HUDEP-2 (cell line): ENCODE measurements at regions not wholly inside any gene's neighbourhood (a gene's known extent, or its start where the extent isn't known, plus 50 kb on each side); places are given as distances from the start of the nearest gene placed in this dataset.
A peak's percentile ranks its signal among the peaks of the same experiment; 100 is the strongest.
"Not testable (repeated sequence)": the region's sequence is repeated elsewhere in the genome, so short reads cannot be mapped to it uniquely, and the experiment has no call there.

Experiments used
- DNase-seq, 76 experiments: peaks; one replicate each; lab custom pipeline; 2025; ENCODE audit not compliant: unreplicated experiment in 76 of 76; lab: John Stamatoyannopoulos, UW

DNA sequence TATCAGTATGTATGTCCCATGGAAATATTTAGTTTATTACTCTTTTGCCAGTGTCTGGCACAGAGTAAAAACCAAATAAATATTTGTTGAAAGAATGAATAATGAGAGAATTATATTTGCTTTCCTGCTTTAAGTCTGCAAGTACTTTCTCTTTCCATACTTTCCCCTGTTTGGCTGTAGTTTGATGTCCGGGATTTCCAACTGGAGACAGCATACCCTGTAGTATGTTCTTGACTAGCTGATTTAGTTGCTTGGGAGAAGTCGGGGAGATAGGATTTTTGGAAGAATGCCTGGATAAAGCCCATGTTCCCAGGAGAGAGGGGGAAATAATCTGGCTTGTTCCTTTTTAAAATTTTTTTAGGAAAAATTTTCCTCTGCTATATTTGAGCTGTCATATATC is 516.1 kb downstream of the CCSER2 start:
- no peak for DNase-seq

DNA sequence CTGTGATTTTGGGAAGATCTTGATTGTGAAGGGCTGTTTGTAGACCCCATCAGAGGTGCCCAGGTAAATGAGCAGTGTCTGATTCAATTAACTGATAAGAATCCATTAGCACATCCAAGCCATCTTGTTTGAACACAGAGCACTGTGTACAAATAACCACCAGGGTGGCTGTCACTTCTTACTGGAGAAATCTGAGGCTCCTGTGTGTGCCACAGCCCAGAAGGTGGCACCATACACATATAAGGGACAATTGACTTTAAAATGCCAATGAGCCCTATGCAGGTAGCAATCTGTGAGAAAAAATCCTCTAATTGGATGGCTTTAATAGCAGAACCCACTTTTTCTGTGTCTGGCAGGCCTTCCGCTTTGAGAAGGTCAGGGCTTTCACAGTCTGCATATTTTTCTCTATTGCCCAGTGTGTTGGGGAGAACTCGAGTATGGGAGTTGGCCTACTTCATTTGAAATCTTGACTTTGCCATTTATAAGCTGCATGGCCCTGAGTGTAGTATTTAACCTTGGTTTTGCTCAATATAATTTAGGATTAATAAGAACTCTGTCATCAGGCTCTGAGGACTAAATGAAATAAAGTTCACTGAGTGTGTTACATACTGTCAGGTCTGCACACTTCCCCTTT is 517.4 kb downstream of the CCSER2 start:
- DNase-seq = peak in 15 of 76 experiments; percentile 1 to 41 (median 16)

GRCh38 chr10:84846658-84847316 is 518.4 kb downstream of the CCSER2 start:
- DNase-seq = no peak

GRCh38 chr10:84848967-84849366 is 520.6 kb downstream of the CCSER2 start:
- no peak for DNase-seq

GRCh38 chr10:84850826-84851225 is 522.4 kb downstream of the CCSER2 start:
- DNase-seq = no peak

GRCh38 chr10:84854439-84854838 is 526.0 kb downstream of the CCSER2 start:
- no peak for DNase-seq

DNA sequence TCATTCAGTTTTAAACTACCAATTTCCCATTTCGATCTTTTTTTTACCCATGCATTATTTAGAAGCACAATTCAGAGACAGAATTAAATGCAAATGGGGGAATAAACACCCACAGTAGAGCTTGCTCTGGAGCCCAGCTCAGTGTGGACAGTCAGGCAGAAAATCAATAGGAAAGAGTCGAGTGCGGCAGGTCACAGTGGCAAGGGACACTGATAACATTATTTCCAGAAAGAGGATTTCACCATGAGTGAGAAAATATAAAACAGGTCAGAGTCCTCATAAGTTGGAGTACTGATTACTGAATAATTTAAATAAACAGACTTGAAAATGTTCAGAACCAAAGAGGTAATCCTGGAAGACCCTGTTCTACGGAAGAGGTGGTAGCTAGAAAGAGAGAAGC is 532.5 kb downstream of the CCSER2 start:
- DNase-seq = no peak

- DNase-seq = no peak
These were observed 534.2 kb downstream of the CCSER2 start for GRCh38 chr10:84862551-84862950.

DNA sequence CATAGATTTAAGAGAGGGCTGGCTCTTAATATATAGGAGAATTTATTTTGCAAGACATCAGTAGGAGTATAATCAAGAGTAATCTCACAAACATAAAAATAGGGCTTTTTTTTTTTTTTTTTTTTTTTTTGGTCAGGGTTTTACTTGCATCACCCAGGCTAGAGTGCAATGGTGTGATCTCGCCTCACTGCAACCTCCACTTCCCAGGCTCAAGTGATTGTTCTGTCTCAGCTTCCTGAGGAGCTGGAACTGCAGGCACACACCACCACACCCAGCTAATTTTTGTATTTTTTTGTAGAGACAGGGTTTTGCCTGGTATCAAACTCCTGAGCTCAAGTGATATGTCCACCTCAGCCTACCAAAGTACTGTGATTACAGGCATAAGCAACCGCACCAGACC is 535.3 kb downstream of the CCSER2 start:
- no peak for DNase-seq

GRCh38 chr10:84876116-84876999 is 548.0 kb downstream of the CCSER2 start:
- no peak for DNase-seq

GRCh38 chr10:84879991-84880390 is 551.6 kb downstream of the CCSER2 start:
- no peak for DNase-seq

- DNase-seq = not testable (repeated sequence)
These were observed 553.3 kb downstream of the CCSER2 start for GRCh38 chr10:84881696-84882095.

GRCh38 chr10:84890706-84891105 is 562.3 kb downstream of the CCSER2 start:
- no peak for DNase-seq

GRCh38 chr10:84891631-84892030 is 563.2 kb downstream of the CCSER2 start:
- no peak for DNase-seq

- no peak for DNase-seq
These were observed 567.2 kb downstream of the CCSER2 start for GRCh38 chr10:84895541-84895940.

DNA sequence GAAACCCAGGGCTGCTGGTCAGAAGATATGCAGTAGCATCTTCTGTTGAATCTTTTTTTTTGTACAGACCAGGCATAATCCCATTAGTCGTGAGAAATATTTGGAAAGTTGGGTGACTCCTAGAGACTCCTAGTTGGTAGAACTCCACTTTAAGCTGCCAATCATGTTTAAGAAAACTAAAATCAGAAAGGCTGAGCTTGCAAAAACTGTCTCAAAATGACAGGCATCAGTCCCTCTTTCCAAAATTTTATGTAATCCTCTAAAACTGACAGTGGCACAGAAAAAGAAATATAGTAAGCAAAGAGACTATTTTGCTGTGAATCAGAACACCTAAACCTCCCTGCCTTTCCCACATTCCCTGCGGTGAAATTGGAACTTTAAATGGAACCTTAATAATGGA is 568.5 kb downstream of the CCSER2 start:
- DNase-seq = no peak

GRCh38 chr10:84899268-84899667 is 570.9 kb downstream of the CCSER2 start:
- no peak for DNase-seq

- no peak for DNase-seq
These were observed 571.8 kb downstream of the CCSER2 start for GRCh38 chr10:84900141-84900540.

GRCh38 chr10:84901885-84902284 is 573.5 kb downstream of the CCSER2 start:
- no peak for DNase-seq

- DNase-seq = no peak
These were observed 574.2 kb downstream of the CCSER2 start for GRCh38 chr10:84902553-84902952.

GRCh38 chr10:84903320-84903719 is 574.9 kb downstream of the CCSER2 start:
- no peak for DNase-seq
